HEK293 (cell line): ENCODE measurements at regions not wholly inside any gene's neighbourhood (a gene's known extent, or its start where the extent isn't known, plus 50 kb on each side); places are given as distances from the start of the nearest gene placed in this dataset.

ENCODE experiments used
- CTCF ChIA-PET: fragments of 350-600 bp; formaldehyde crosslinking; extraction: SDS; loops from one replicate; lab custom pipeline; 2021; ENCODE audit warnings: antibody characterized with exemption; lab: Yijun Ruan, JAX
- POLR2A ChIA-PET: fragments of 300-600 bp; formaldehyde crosslinking; extraction: SDS; loops from one replicate; lab custom pipeline; 2020; ENCODE audit warnings: antibody characterized with exemption, inconsistent platforms; lab: Yijun Ruan, JAX
- H3K27ac ChIP-seq: fragments of 200-500 bp; sonication (Bioruptor generic); 2 replicates; pipeline ENCODE4 v1.5.1; 2014; ENCODE audit warnings: low read depth, low read length, control low read depth, inconsistent platforms; ENCODE audit errors: extremely low read depth
- H3K36me3 ChIP-seq, 2 experiments: fragments of 200-500 bp in 1 of 2; sonication (Bioruptor generic) in 1 of 2; 1 replicate in 1 of 2; 2 replicates in 1 of 2; pipeline ENCODE4 v1.5.1; 2014 to 2017; ENCODE audit warnings: inconsistent platforms in 2 of 2, low read length in 2 of 2; ENCODE audit not compliant: control insufficient read depth in 2 of 2, insufficient read depth in 1 of 2
- H3K4me1 ChIP-seq: fragments of 200-500 bp; sonication (Bioruptor generic); 2 replicates; pipeline ENCODE4 v1.5.1; 2014; ENCODE audit warnings: mild to moderate bottlenecking, low read length, inconsistent platforms; ENCODE audit not compliant: control insufficient read depth, insufficient read depth
- H3K4me3 ChIP-seq: 2 replicates; pipeline ENCODE4 v1.5.1; 2011; ENCODE audit warnings: low read depth, mild to moderate bottlenecking, control low read depth, low read length, moderate library complexity
- H3K9me3 ChIP-seq: fragments of 200-500 bp; sonication (Bioruptor generic); 2 replicates; pipeline ENCODE4 v1.5.1; 2014; ENCODE audit warnings: low read depth, low read length, inconsistent platforms; ENCODE audit not compliant: control insufficient read depth, insufficient read depth
- BCL11B ChIP-seq: fragments of 450-650 bp; formaldehyde crosslinking; IDR thresholded peaks from 2 replicates; pipeline ENCODE4 v1.5.1; 2016; ENCODE audit warnings: low read depth, missing biosample characterization, missing genetic modification characterization
- HOXD13 ChIP-seq: sonication (generic); formaldehyde crosslinking; IDR thresholded peaks from 2 replicates; pipeline ENCODE4 v1.8.0; 2022; ENCODE audit warnings: missing genetic modification reagents, borderline replicate concordance
- MZF1 ChIP-seq: fragments of 450-650 bp; formaldehyde crosslinking; IDR thresholded peaks from 2 replicates; pipeline ENCODE4 v1.5.1; 2017; ENCODE audit warnings: missing biosample characterization, missing genetic modification characterization, borderline replicate concordance
- SALL2 ChIP-seq: fragments of 450-650 bp; formaldehyde crosslinking; IDR thresholded peaks from 2 replicates; pipeline ENCODE4 v1.5.0; 2017; ENCODE audit warnings: missing biosample characterization, mild to moderate bottlenecking, missing genetic modification characterization, borderline replicate concordance
- SP3 ChIP-seq: fragments of 450-650 bp; formaldehyde crosslinking; IDR thresholded peaks from 2 replicates; pipeline ENCODE4 v1.5.1; 2016; ENCODE audit warnings: missing biosample characterization, missing genetic modification characterization
- TCF7L2 ChIP-seq: IDR thresholded peaks from 2 replicates; pipeline ENCODE4 v1.6.1; 2011; ENCODE audit warnings: low read depth, mild to moderate bottlenecking, inconsistent platforms, low read length, moderate library complexity, borderline replicate concordance
- ZBTB1 ChIP-seq: fragments of 450-650 bp; formaldehyde crosslinking; IDR thresholded peaks from 2 replicates; pipeline ENCODE4 v1.5.1; 2016; ENCODE audit warnings: missing biosample characterization, missing genetic modification characterization
- ZBTB11 ChIP-seq: fragments of 450-650 bp; formaldehyde crosslinking; conservative IDR thresholded peaks from 2 replicates; pipeline ENCODE4 v1.5.1; 2016; ENCODE audit warnings: low read depth, missing biosample characterization, missing genetic modification characterization
- ZBTB21 ChIP-seq: fragments of 450-650 bp; formaldehyde crosslinking; IDR thresholded peaks from 2 replicates; pipeline ENCODE4 v1.5.1; 2017; ENCODE audit warnings: missing biosample characterization, missing genetic modification characterization
- ZBTB48 ChIP-seq: fragments of 450-650 bp; formaldehyde crosslinking; IDR thresholded peaks from 2 replicates; pipeline ENCODE4 v1.5.1; 2016; ENCODE audit warnings: missing biosample characterization, missing genetic modification characterization
- ZFP41 ChIP-seq: fragments of 450-650 bp; formaldehyde crosslinking; IDR thresholded peaks from 2 replicates; pipeline ENCODE4 v1.5.1; 2016; ENCODE audit warnings: missing biosample characterization, missing genetic modification characterization, borderline replicate concordance
- ZIC2 ChIP-seq: fragments of 450-650 bp; formaldehyde crosslinking; IDR thresholded peaks from 2 replicates; pipeline ENCODE4 v1.5.1; 2016; ENCODE audit warnings: missing biosample characterization, missing genetic modification characterization
- ZNF114 ChIP-seq: fragments of 450-650 bp; formaldehyde crosslinking; IDR thresholded peaks from 2 replicates; pipeline ENCODE4 v1.5.0; 2017; ENCODE audit warnings: missing biosample characterization, missing genetic modification characterization
- ZNF132 ChIP-seq: fragments of 450-650 bp; formaldehyde crosslinking; IDR thresholded peaks from 2 replicates; pipeline ENCODE4 v1.5.1; 2017; ENCODE audit warnings: missing biosample characterization, missing genetic modification characterization, borderline replicate concordance
- ZNF18 ChIP-seq: fragments of 450-650 bp; formaldehyde crosslinking; IDR thresholded peaks from 2 replicates; pipeline ENCODE4 v1.5.1; 2016; ENCODE audit warnings: missing biosample characterization, missing genetic modification characterization
- ZNF211 ChIP-seq: fragments of 450-650 bp; formaldehyde crosslinking; IDR thresholded peaks from 2 replicates; pipeline ENCODE4 v1.5.1; 2016; ENCODE audit warnings: low read depth, missing biosample characterization, missing genetic modification characterization
- ZNF239 ChIP-seq: fragments of 450-650 bp; formaldehyde crosslinking; IDR thresholded peaks from 2 replicates; pipeline ENCODE4 v1.5.1; 2016; ENCODE audit warnings: missing biosample characterization, missing genetic modification characterization
- ZNF335 ChIP-seq: fragments of 450-650 bp; formaldehyde crosslinking; conservative IDR thresholded peaks from 2 replicates; pipeline ENCODE4 v1.5.1; 2016; ENCODE audit warnings: missing biosample characterization, missing genetic modification characterization
- ZNF354C ChIP-seq: fragments of 450-650 bp; formaldehyde crosslinking; IDR thresholded peaks from 2 replicates; pipeline ENCODE4 v1.5.1; 2016; ENCODE audit warnings: missing biosample characterization, missing genetic modification characterization, low read depth, borderline replicate concordance
- ZNF398 ChIP-seq: fragments of 450-650 bp; formaldehyde crosslinking; IDR thresholded peaks from 2 replicates; pipeline ENCODE4 v1.5.1; 2017; ENCODE audit warnings: missing biosample characterization, missing genetic modification characterization
- ZNF416 ChIP-seq: fragments of 450-650 bp; formaldehyde crosslinking; IDR thresholded peaks from 2 replicates; pipeline ENCODE4 v1.5.1; 2016; ENCODE audit warnings: missing biosample characterization, missing genetic modification characterization
- ZNF530 ChIP-seq: fragments of 450-650 bp; formaldehyde crosslinking; IDR thresholded peaks from 2 replicates; pipeline ENCODE4 v1.5.1; 2016; ENCODE audit warnings: low read depth, missing biosample characterization, missing genetic modification characterization
- ZNF544 ChIP-seq: fragments of 450-650 bp; formaldehyde crosslinking; IDR thresholded peaks from 2 replicates; pipeline ENCODE4 v1.5.0; 2017; ENCODE audit warnings: missing biosample characterization, missing genetic modification characterization
- ZNF610 ChIP-seq: fragments of 450-650 bp; formaldehyde crosslinking; IDR thresholded peaks from 2 replicates; pipeline ENCODE4 v1.5.1; 2016; ENCODE audit warnings: missing biosample characterization, missing genetic modification characterization, borderline replicate concordance
- ZNF621 ChIP-seq: fragments of 450-650 bp; formaldehyde crosslinking; IDR thresholded peaks from 2 replicates; pipeline ENCODE4 v1.5.1; 2017; ENCODE audit warnings: missing biosample characterization, missing genetic modification characterization
- ZNF623 ChIP-seq: fragments of 450-650 bp; formaldehyde crosslinking; IDR thresholded peaks from 2 replicates; pipeline ENCODE4 v1.5.1; 2016; ENCODE audit warnings: missing biosample characterization, missing genetic modification characterization
- ZNF677 ChIP-seq: fragments of 450-650 bp; IDR thresholded peaks from 2 replicates; pipeline ENCODE4 v1.5.0; 2018; ENCODE audit warnings: missing biosample characterization, mild to moderate bottlenecking, missing genetic modification characterization, moderate library complexity
- ZNF701 ChIP-seq: fragments of 450-650 bp; formaldehyde crosslinking; IDR thresholded peaks from 2 replicates; pipeline ENCODE4 v1.5.1; 2016; ENCODE audit warnings: missing biosample characterization, missing genetic modification characterization
- ZNF830 ChIP-seq: fragments of 450-650 bp; IDR thresholded peaks from 2 replicates; pipeline ENCODE4 v1.5.0; 2018; ENCODE audit warnings: missing biosample characterization, missing genetic modification characterization, low read depth, mild to moderate bottlenecking, moderate library complexity
- TF ChIP-seq, protein P1 (sequence below): fragments of 450-650 bp; formaldehyde crosslinking; IDR thresholded peaks from 2 replicates; pipeline ENCODE4 v1.5.1; 2017; ENCODE audit warnings: missing biosample characterization, missing genetic modification characterization
- TF ChIP-seq, protein P2 (sequence below): fragments of 450-650 bp; formaldehyde crosslinking; IDR thresholded peaks from 2 replicates; pipeline ENCODE4 v1.5.1; 2016; ENCODE audit warnings: missing biosample characterization, missing genetic modification characterization, low read depth

- no peaks in the 10 kb centered on the region for H3K36me3 ChIP-seq
- ChIA-PET CTCF (no interaction called here), POLR2A (no interaction called here)
- H3K4me3 ChIP-seq = no peak overlapping the region
- no peaks in the 10 kb centered on the region for H3K9me3 ChIP-seq
- H3K27ac ChIP-seq = no peak overlapping the region
- no peaks in the 10 kb centered on the region for H3K4me1 ChIP-seq
- TF ChIP-seq ZNF114 (no peak), ZNF621 (no peak), MZF1 (tag by site-specific recombination) (no peak), ZNF830 (tag by site-specific recombination) (no peak), ZBTB48 (peak; percentile 72), ZNF211 (tag by site-specific recombination) (no peak), ZFP41 (no peak), ZBTB1 (no peak), ZNF18 (tag by site-specific recombination) (no peak), ZNF398 (tag by site-specific recombination) (peak; percentile 58), ZNF701 (tag by site-specific recombination) (no peak), ZNF335 (tag by site-specific recombination) (no peak), ZBTB11 (no peak), SALL2 (tag by site-specific recombination) (no peak), ZNF239 (no peak), ZNF623 (tag by site-specific recombination) (no peak), ZIC2 (tag by site-specific recombination) (no peak), ZNF530 (tag by site-specific recombination) (no peak), BCL11B (tag by site-specific recombination) (no peak), ZNF610 (tag by site-specific recombination) (no peak), ZNF677 (no peak), SP3 (no peak), ZNF416 (tag by site-specific recombination) (no peak), ZBTB21 (tag by site-specific recombination) (peak; percentile 49; the same call in 1 of the 2 replicates), HOXD13 (CRISPR knock-in tag) (no peak), ZNF544 (tag by site-specific recombination) (no peak), TCF7L2 (no peak), ZNF132 (tag by site-specific recombination) (no peak), ZNF354C (tag by site-specific recombination) (no peak)
- TF ChIP-seq, protein P1, sequence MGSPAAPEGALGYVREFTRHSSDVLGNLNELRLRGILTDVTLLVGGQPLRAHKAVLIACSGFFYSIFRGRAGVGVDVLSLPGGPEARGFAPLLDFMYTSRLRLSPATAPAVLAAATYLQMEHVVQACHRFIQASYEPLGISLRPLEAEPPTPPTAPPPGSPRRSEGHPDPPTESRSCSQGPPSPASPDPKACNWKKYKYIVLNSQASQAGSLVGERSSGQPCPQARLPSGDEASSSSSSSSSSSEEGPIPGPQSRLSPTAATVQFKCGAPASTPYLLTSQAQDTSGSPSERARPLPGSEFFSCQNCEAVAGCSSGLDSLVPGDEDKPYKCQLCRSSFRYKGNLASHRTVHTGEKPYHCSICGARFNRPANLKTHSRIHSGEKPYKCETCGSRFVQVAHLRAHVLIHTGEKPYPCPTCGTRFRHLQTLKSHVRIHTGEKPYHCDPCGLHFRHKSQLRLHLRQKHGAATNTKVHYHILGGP = no peak
- TF ChIP-seq, protein P2, sequence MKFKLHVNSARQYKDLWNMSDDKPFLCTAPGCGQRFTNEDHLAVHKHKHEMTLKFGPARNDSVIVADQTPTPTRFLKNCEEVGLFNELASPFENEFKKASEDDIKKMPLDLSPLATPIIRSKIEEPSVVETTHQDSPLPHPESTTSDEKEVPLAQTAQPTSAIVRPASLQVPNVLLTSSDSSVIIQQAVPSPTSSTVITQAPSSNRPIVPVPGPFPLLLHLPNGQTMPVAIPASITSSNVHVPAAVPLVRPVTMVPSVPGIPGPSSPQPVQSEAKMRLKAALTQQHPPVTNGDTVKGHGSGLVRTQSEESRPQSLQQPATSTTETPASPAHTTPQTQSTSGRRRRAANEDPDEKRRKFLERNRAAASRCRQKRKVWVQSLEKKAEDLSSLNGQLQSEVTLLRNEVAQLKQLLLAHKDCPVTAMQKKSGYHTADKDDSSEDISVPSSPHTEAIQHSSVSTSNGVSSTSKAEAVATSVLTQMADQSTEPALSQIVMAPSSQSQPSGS (tag by site-specific recombination) = peak; percentile 18; the same call in 1 of the 2 replicates
Observed at GRCh38 chr2:111632661-111633060, 251.3 kb downstream of the ANAPC1 start.
